ENCODE measurements at regions not wholly inside any gene's neighbourhood (a gene's known extent, or its start where the extent isn't known, plus 50 kb on each side); places are given as distances from the start of the nearest gene placed in this dataset.

DNA sequence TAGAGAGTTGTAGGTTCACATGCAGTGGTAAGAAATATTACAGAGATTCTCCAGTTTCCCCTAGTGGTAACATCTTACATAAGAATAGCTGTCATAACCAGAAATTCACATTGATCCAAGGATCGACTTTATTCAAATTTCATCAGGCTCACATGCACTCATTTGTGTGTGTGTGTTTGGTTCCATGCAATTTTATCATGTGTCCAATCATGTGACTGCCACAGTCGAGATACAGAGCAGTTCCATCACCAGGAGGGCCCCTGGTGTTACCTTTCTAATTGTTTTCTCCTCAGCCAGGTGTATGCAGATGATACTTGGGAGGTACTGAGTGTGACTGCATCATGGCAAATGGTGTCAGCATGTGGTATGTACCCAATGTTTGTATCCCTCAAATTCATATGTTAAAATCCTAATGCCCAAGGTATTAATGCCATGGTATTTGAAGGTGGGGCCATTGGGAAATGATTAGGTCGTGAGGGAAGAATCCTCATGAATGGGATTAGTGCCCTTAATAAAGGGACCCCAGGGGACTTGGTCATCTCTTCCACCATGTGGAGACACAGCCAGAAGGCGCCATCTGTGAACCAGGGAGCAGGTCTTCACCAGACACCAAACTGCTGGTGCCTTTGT is 126.3 kb downstream of the CXCL12 start:
- intact Hi-C loops (cut with micrococcal nuclease): no loop called here

DNA sequence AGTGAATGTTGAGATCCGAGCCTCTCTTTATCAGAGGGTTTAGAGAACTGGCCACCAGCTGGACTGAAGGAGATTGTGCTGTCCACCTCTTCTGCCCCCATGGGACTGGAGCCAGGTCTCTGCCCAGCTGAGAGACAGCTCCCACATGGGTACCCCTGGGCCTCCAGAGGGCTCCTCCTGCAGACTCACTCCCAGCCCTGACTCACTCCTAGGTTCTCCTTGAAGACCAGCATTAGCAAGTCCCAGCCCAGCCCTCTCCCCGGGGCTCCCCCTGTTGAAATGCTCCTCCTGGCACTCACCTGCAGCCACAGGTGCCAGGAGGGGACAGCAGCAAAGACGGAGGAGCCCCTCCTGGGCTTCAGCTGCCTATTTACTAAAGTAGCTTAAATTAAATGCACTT is 126.9 kb downstream of the CXCL12 start:
- Mint-ChIP-seq H3K4me1 (no peaks in the 10 kb centered on the region), H3K9me3 (peaks cover 0 to 10% (median 2%) of the 10 kb centered on the region in 7 donors)
- intact Hi-C loops (cut with micrococcal nuclease): no loop called here

More for the DNA sequence above, 126.3 kb downstream of the CXCL12 start:
- Histone ChIP-seq H4K20me1 (ENCODE audit: insufficient read depth, low read length) (no peaks in the 10 kb centered on the region), H2AFZ (ENCODE audit: insufficient read depth, low read depth, low read length, poor library complexity, severe bottlenecking) (no peak overlapping the region), H3K4me2 (replicated peaks; ENCODE audit: extremely low read depth, low read length, poor library complexity, severe bottlenecking) (no peak overlapping the region), H3K79me2 (ENCODE audit: insufficient read depth, low read length) (no peaks in the 10 kb centered on the region), H3K27ac (ENCODE audit: low read depth in 1 of 2, low read length in 2 of 2) (no peak overlapping the region), H3K27me3 (ENCODE audit: control insufficient read depth in 2 of 2, insufficient read depth in 2 of 2, low read length in 2 of 2) (no peaks in the 10 kb centered on the region), H3K9ac (ENCODE audit: insufficient read depth, low read length, poor library complexity, severe bottlenecking) (no peak overlapping the region), H3K9me3 (replicated peaks in 1 of 2; ENCODE audit: control insufficient read depth in 1 of 2, insufficient read depth in 1 of 2, low read length in 2 of 2) (no peaks in the 10 kb centered on the region), H3K4me1 (ENCODE audit: control insufficient read depth in 1 of 2, insufficient read depth in 2 of 2, low read length in 2 of 2) (no peaks in the 10 kb centered on the region), H3K4me3 (replicated peaks in 1 of 3; ENCODE audit: low read depth in 2 of 3, low read length in 3 of 3) (no peak overlapping the region), H3K36me3 (replicated peaks in 1 of 2; ENCODE audit: control insufficient read depth in 1 of 2, insufficient read depth in 2 of 2, low read length in 2 of 2) (no peaks in the 10 kb centered on the region)
- Mint-ChIP-seq H3K27me3 (ENCODE audit: low read depth in 3 of 3) (peaks cover 2% of the 10 kb centered on the region in 3 donors), H3K4me1 (no peaks in the 10 kb centered on the region), H3K36me3 (no peaks in the 10 kb centered on the region), H3K4me3 (no peak overlapping the region), H3K27ac (no peak overlapping the region), H3K9me3 (peaks cover 0 to 11% (median 2%) of the 10 kb centered on the region in 7 donors)
- WGBS (ENCODE audit: insufficient coverage): 77% methylated on average over 2 of the region's 4 CpGs
- TF ChIP-seq, protein P1, sequence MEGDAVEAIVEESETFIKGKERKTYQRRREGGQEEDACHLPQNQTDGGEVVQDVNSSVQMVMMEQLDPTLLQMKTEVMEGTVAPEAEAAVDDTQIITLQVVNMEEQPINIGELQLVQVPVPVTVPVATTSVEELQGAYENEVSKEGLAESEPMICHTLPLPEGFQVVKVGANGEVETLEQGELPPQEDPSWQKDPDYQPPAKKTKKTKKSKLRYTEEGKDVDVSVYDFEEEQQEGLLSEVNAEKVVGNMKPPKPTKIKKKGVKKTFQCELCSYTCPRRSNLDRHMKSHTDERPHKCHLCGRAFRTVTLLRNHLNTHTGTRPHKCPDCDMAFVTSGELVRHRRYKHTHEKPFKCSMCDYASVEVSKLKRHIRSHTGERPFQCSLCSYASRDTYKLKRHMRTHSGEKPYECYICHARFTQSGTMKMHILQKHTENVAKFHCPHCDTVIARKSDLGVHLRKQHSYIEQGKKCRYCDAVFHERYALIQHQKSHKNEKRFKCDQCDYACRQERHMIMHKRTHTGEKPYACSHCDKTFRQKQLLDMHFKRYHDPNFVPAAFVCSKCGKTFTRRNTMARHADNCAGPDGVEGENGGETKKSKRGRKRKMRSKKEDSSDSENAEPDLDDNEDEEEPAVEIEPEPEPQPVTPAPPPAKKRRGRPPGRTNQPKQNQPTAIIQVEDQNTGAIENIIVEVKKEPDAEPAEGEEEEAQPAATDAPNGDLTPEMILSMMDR (IDR thresholded peaks at IDR 0.05): no peak
- no peak for DNase-seq

More for the DNA sequence above, 126.9 kb downstream of the CXCL12 start:
- Histone ChIP-seq H3K4me2 (replicated peaks; ENCODE audit: extremely low read depth, low read length, poor library complexity, severe bottlenecking) (no peak overlapping the region), H3K79me2 (ENCODE audit: insufficient read depth, low read length) (no peaks in the 10 kb centered on the region), H3K36me3 (replicated peaks in 1 of 2; ENCODE audit: control insufficient read depth in 1 of 2, insufficient read depth in 2 of 2, low read length in 2 of 2) (no peaks in the 10 kb centered on the region), H3K9me3 (replicated peaks in 1 of 2; ENCODE audit: control insufficient read depth in 1 of 2, insufficient read depth in 1 of 2, low read length in 2 of 2) (no peaks in the 10 kb centered on the region), H4K20me1 (ENCODE audit: insufficient read depth, low read length) (no peaks in the 10 kb centered on the region), H2AFZ (ENCODE audit: insufficient read depth, low read depth, low read length, poor library complexity, severe bottlenecking) (no peak overlapping the region), H3K4me1 (ENCODE audit: control insufficient read depth in 1 of 2, insufficient read depth in 2 of 2, low read length in 2 of 2) (no peaks in the 10 kb centered on the region), H3K9ac (ENCODE audit: insufficient read depth, low read length, poor library complexity, severe bottlenecking) (no peak overlapping the region), H3K27me3 (ENCODE audit: control insufficient read depth in 2 of 2, insufficient read depth in 2 of 2, low read length in 2 of 2) (no peaks in the 10 kb centered on the region), H3K4me3 (replicated peaks in 1 of 3; ENCODE audit: low read depth in 2 of 3, low read length in 3 of 3) (no peak overlapping the region), H3K27ac (ENCODE audit: low read depth in 1 of 2, low read length in 2 of 2) (no peak overlapping the region)
- no peak for DNase-seq
- Mint-ChIP-seq H3K36me3 (no peaks in the 10 kb centered on the region), H3K27ac (no peak overlapping the region), H3K4me3 (no peak overlapping the region), H3K27me3 (ENCODE audit: low read depth in 3 of 3) (peaks cover 2% of the 10 kb centered on the region in 3 donors)
- TF ChIP-seq, protein P1 (IDR thresholded peaks at IDR 0.05): no peak
- WGBS (ENCODE audit: insufficient coverage): 78% methylated on average over 1 of the region's 3 CpGs
